Fibroblast of skin of right quadriceps (primary cell): ENCODE measurements at regions not wholly inside any gene's neighbourhood (a gene's known extent, or its start where the extent isn't known, plus 50 kb on each side); places are given as distances from the start of the nearest gene placed in this dataset.

Source experiments
- DNase-seq: peaks from one replicate; pipeline ENCODE4 v3.0.0-alpha.2; 2013

DNA sequence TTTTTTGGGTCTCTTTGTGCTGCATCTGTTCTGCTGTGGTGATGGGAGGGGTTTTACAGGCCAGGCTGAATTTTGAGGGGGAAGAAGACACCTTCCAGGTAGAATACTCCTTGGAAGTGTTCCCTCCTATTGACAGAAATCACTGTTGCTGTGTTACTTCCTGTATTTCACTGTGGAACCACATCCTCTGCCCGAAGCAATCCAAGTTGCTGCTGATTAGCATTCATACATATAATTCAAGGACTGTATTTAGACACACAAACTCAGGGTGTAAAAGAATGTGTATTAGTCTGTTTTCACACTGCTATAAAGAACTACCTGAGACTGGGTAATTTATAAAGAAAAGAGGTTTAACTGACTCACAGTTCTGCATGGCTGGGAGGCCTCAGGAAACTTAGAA is 50.6 kb upstream of the TMEM244 start:
- no peak for DNase-seq
